ENCODE measurements at regions not wholly inside any gene's neighbourhood (a gene's known extent, or its start where the extent isn't known, plus 50 kb on each side); places are given as distances from the start of the nearest gene placed in this dataset.

DNA sequence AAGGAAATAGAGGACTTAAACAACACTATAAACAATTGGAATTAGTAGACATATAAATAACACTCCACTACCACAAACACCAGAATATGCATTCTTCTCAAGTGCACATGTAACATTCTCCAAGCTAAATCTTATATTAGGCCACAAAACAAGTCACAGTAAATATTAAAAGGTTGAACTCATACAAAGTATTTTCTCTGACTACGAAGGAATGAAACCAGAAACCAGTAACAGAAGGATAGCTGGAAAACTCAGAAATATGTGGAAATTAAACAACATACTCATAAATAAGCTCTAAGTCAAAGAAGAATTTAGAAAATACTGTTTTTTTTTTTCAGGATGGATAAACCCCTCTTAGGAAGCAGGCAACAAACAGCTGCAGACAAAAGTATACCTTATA lies 77.4 kb upstream of the IGFBP3 start:
- Histone ChIP-seq H3K36me3 (ENCODE audit: insufficient read depth) (no peaks in the 10 kb centered on the region), H4K20me1 (replicated peaks; ENCODE audit: insufficient read depth) (no peaks in the 10 kb centered on the region), H3K9me2 (ENCODE audit: insufficient read depth) (peaks cover 13% of the 10 kb centered on the region), H2AFZ (no peak overlapping the region), H3K27me3 (ENCODE audit: insufficient read depth) (no peaks in the 10 kb centered on the region), H3K79me2 (replicated peaks; ENCODE audit: insufficient read depth) (no peaks in the 10 kb centered on the region), H3K4me1 (ENCODE audit: insufficient read depth) (no peaks in the 10 kb centered on the region), H3K27ac (ENCODE audit: low read depth) (no peak overlapping the region), H3F3A (replicated peaks; ENCODE audit: low read depth) (no peaks in the 10 kb centered on the region), H3K4me2 (no peak overlapping the region), H3K4me3 (no peak overlapping the region)
- DNase-seq (ENCODE audit: low spot score) (no peak), ATAC-seq (no peak)
- no peak overlapping the region for H3K27ac Mint-ChIP-seq
- TF ChIP-seq, protein P1, sequence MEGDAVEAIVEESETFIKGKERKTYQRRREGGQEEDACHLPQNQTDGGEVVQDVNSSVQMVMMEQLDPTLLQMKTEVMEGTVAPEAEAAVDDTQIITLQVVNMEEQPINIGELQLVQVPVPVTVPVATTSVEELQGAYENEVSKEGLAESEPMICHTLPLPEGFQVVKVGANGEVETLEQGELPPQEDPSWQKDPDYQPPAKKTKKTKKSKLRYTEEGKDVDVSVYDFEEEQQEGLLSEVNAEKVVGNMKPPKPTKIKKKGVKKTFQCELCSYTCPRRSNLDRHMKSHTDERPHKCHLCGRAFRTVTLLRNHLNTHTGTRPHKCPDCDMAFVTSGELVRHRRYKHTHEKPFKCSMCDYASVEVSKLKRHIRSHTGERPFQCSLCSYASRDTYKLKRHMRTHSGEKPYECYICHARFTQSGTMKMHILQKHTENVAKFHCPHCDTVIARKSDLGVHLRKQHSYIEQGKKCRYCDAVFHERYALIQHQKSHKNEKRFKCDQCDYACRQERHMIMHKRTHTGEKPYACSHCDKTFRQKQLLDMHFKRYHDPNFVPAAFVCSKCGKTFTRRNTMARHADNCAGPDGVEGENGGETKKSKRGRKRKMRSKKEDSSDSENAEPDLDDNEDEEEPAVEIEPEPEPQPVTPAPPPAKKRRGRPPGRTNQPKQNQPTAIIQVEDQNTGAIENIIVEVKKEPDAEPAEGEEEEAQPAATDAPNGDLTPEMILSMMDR (conservative IDR thresholded peaks at IDR 0.05; ENCODE audit: low read depth in 2 of 2) = no peak
- TF ChIP-seq EZH2 (IDR thresholded peaks at IDR 0.05; ENCODE audit: low read depth, unreplicated experiment) (no peak), ETS1 (IDR thresholded peaks at IDR 0.05) (no peak), POLR2AphosphoS5 (IDR thresholded peaks at IDR 0.05; ENCODE audit: low read depth) (no peak), ZNF114 (CRISPR knock-in tag; IDR thresholded peaks at IDR 0.05) (no peak), STAT1 (IDR thresholded peaks at IDR 0.05; ENCODE audit: unreplicated experiment) (no peak), JUNB (IDR thresholded peaks at IDR 0.05; ENCODE audit: unreplicated experiment) (no peak), NANOG (IDR thresholded peaks at IDR 0.05; ENCODE audit: borderline replicate concordance) (no peak)
- H3K9me3 Mint-ChIP-seq = peaks cover 25% of the 10 kb centered on the region
- no peak overlapping the region for H3K4me3 Mint-ChIP-seq
- peaks cover 11% of the 10 kb centered on the region for H3K36me3 Mint-ChIP-seq (ENCODE audit: low read depth)
- no peaks in the 10 kb centered on the region for H3K4me1 Mint-ChIP-seq
- H3K27me3 Mint-ChIP-seq (ENCODE audit: insufficient read depth, low read depth, poor library complexity) = peaks cover 6% of the 10 kb centered on the region

- Mint-ChIP-seq H3K27ac (no peak overlapping the region), H3K27me3 (ENCODE audit: insufficient read depth, low read depth, poor library complexity) (peaks cover 10% of the 10 kb centered on the region)
- no peak for ATAC-seq
- TF ChIP-seq, protein P1 (conservative IDR thresholded peaks at IDR 0.05; ENCODE audit: low read depth in 2 of 2) = no peak
- no peak for TF ChIP-seq EZH2phosphoT487 (IDR thresholded peaks at IDR 0.05; ENCODE audit: unreplicated experiment)
- TF ChIP-seq JUNB (IDR thresholded peaks at IDR 0.05; ENCODE audit: unreplicated experiment) = no peak
- TF ChIP-seq EZH2 (IDR thresholded peaks at IDR 0.05; ENCODE audit: low read depth, unreplicated experiment) = no peak
- TF ChIP-seq ETS1 (IDR thresholded peaks at IDR 0.05) = no peak
- TF ChIP-seq ZNF331 (CRISPR knock-in tag; IDR thresholded peaks at IDR 0.05; ENCODE audit: low read depth) = no peak
- no peak for TF ChIP-seq ZNF114 (CRISPR knock-in tag; IDR thresholded peaks at IDR 0.05)
- no peak for TF ChIP-seq STAT1 (IDR thresholded peaks at IDR 0.05; ENCODE audit: unreplicated experiment)
- TF ChIP-seq POLR2AphosphoS5 (IDR thresholded peaks at IDR 0.05; ENCODE audit: low read depth) = no peak
- no peak for TF ChIP-seq NANOG (IDR thresholded peaks at IDR 0.05; ENCODE audit: borderline replicate concordance)
- TF ChIP-seq REST (IDR thresholded peaks at IDR 0.05; ENCODE audit: unreplicated experiment) = no peak
- no peak for TF ChIP-seq CREB1 (CRISPR knock-in tag; IDR thresholded peaks at IDR 0.05; ENCODE audit: low read depth)
Measured at GRCh38 chr7:45993621-45994020, 72.5 kb upstream of the IGFBP3 start.

More at GRCh38 chr7:45993621-45994020, 72.5 kb upstream of the IGFBP3 start:
- Histone ChIP-seq H3F3A (replicated peaks; ENCODE audit: low read depth) (no peaks in the 10 kb centered on the region), H3K79me2 (replicated peaks; ENCODE audit: insufficient read depth) (no peaks in the 10 kb centered on the region), H2AFZ (no peak overlapping the region), H3K4me1 (ENCODE audit: insufficient read depth) (no peaks in the 10 kb centered on the region), H3K4me2 (no peak overlapping the region), H3K36me3 (ENCODE audit: insufficient read depth) (no peaks in the 10 kb centered on the region), H4K20me1 (replicated peaks; ENCODE audit: insufficient read depth) (no peaks in the 10 kb centered on the region), H3K9me2 (ENCODE audit: insufficient read depth) (peaks cover 22% of the 10 kb centered on the region), H3K27me3 (ENCODE audit: insufficient read depth) (no peaks in the 10 kb centered on the region), H3K27ac (ENCODE audit: low read depth) (no peak overlapping the region), H3K4me3 (no peak overlapping the region)
- DNase-seq (ENCODE audit: low spot score) = no peak
- peaks cover 11% of the 10 kb centered on the region for H3K36me3 Mint-ChIP-seq (ENCODE audit: low read depth)
- H3K4me3 Mint-ChIP-seq = no peak overlapping the region
- H3K9me3 Mint-ChIP-seq = peaks cover 25% of the 10 kb centered on the region
- H3K4me1 Mint-ChIP-seq = peaks cover 2% of the 10 kb centered on the region; the same call in 1 of the 3 replicates
